AG04450 (cell line): ENCODE measurements at regions not wholly inside any gene's neighbourhood (a gene's known extent, or its start where the extent isn't known, plus 50 kb on each side); places are given as distances from the start of the nearest gene placed in this dataset.

Experiments
- CTCF ChIA-PET: fragments of 300-600, 350-600 bp; formaldehyde crosslinking; extraction: SDS; loops from one replicate; lab custom pipeline; 2022; ENCODE audit warnings: antibody characterized with exemption, inconsistent platforms; lab: Charles Lee
- POLR2A ChIA-PET: fragments of 350-600 bp; formaldehyde crosslinking; extraction: SDS; loops from one replicate; lab custom pipeline; 2021; ENCODE audit warnings: antibody characterized with exemption, inconsistent platforms; lab: Yijun Ruan, JAX
- DNase-seq: peaks from one replicate; pipeline ENCODE4 v3.0.0-alpha.2; 2011; ENCODE audit warnings: low read depth, low spot score
- H3K27ac ChIP-seq: one replicate; pipeline ENCODE4 v1.5.1; 2012; ENCODE audit warnings: low read depth, low read length, control low read depth
- H3K27me3 ChIP-seq: one replicate; pipeline ENCODE4 v1.6.0; 2012; ENCODE audit warnings: low read length; ENCODE audit not compliant: control insufficient read depth, insufficient read depth
- H3K4me3 ChIP-seq: 2 replicates; pipeline ENCODE4 v1.5.1; 2011; ENCODE audit warnings: mild to moderate bottlenecking, low read depth, low read length, control low read depth
- H3K9me3 ChIP-seq: 2 replicates; pipeline ENCODE4 v1.5.1; 2012; ENCODE audit warnings: low read length; ENCODE audit not compliant: control insufficient read depth, insufficient read depth
- TF ChIP-seq, protein P1 (sequence below): IDR thresholded peaks from 2 replicates; pipeline ENCODE4 v1.5.1; 2011; ENCODE audit warnings: low read depth, low read length, control low read depth, inconsistent platforms

DNA sequence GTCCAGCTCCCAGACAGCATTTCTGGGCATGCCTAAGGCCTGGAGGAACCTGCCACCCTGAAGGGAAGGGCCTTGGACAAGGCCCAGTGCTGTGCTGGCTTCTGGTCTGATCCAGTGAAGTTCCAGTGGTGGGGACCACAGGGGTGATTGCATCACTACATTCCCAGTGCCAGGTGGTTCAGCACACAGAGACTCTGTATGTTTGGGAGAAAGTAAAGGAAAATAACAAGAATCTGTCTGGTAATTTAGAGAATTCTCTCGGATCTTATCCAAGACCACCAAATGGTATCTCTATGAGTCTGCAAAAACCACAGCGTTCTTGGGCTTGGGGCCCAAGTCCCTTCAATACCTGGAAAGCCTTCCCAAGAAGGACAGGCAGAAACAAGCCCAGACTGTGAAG is 131.8 kb upstream of the MAD2L1 start:
- H3K9me3 ChIP-seq: no peaks in the 10 kb centered on the region
- POLR2A ChIA-PET: no interaction called here
- TF ChIP-seq, protein P1, sequence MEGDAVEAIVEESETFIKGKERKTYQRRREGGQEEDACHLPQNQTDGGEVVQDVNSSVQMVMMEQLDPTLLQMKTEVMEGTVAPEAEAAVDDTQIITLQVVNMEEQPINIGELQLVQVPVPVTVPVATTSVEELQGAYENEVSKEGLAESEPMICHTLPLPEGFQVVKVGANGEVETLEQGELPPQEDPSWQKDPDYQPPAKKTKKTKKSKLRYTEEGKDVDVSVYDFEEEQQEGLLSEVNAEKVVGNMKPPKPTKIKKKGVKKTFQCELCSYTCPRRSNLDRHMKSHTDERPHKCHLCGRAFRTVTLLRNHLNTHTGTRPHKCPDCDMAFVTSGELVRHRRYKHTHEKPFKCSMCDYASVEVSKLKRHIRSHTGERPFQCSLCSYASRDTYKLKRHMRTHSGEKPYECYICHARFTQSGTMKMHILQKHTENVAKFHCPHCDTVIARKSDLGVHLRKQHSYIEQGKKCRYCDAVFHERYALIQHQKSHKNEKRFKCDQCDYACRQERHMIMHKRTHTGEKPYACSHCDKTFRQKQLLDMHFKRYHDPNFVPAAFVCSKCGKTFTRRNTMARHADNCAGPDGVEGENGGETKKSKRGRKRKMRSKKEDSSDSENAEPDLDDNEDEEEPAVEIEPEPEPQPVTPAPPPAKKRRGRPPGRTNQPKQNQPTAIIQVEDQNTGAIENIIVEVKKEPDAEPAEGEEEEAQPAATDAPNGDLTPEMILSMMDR: no peak
- CTCF ChIA-PET: no interaction called here
- no peak for DNase-seq
- H3K27ac ChIP-seq: no peak overlapping the region
- H3K27me3 ChIP-seq: no peaks in the 10 kb centered on the region
- H3K4me3 ChIP-seq: no peak overlapping the region

GRCh38 chr4:120177603-120178002 is 111.0 kb upstream of the MAD2L1 start:
- Histone ChIP-seq H3K27me3 (no peaks in the 10 kb centered on the region), H3K27ac (no peak overlapping the region), H3K9me3 (no peaks in the 10 kb centered on the region), H3K4me3 (no peak overlapping the region)
- CTCF ChIA-PET: no interaction called here
- TF ChIP-seq, protein P1: no peak
- no peak for DNase-seq
- POLR2A ChIA-PET: no interaction called here

DNA sequence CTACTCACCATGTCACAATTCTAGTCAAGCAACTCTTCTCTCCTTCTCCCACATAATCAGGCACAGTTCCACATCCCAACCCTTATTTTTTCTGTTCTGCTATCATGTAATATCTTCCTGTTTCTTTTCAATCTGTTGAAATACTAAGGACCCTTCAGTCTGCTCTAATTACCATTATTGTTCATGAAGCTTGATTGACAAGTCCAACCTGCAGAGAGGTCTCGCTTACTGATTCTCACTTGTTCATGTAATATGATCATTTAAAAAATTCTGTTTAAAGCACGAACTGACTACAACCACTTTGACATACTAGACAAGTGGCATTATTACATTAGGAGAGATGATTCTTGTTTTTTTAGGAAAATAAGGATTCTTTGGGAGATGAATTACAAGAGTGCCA is 108.6 kb upstream of the MAD2L1 start:
- CTCF ChIA-PET: interaction anchor here (1.6 kb wide), 1 partner anchor 1017 kb away, joined by 4 read pairs; no protein-coding TSS in a partner anchor

DNA sequence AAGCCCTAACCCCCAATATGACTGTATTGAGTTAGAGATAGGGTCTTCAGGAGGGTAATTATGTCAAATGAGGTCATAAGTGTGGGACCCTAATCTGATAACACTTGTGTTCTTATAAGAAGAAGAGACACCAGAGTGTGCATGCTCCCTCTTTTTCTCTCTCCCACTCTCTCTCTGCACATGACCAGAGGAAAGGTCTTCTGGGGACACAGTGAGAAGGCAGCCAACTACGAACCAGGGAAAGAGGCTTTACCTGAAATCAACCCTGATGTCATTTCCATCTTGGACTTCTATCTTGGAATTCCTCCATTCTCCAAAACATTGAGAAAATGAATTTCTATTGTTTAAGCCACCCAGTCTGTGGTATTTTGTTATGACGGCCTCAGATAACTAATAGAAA is 97.2 kb upstream of the MAD2L1 start:
- Histone ChIP-seq H3K4me3 (no peak overlapping the region), H3K9me3 (no peaks in the 10 kb centered on the region), H3K27me3 (no peaks in the 10 kb centered on the region), H3K27ac (no peak overlapping the region)
- DNase-seq: no peak
- TF ChIP-seq, protein P1: no peak
- POLR2A ChIA-PET: no interaction called here
- CTCF ChIA-PET: no interaction called here

More for the DNA sequence above, 108.6 kb upstream of the MAD2L1 start:
- Histone ChIP-seq H3K27ac (no peak overlapping the region), H3K4me3 (no peak overlapping the region), H3K27me3 (no peaks in the 10 kb centered on the region), H3K9me3 (no peaks in the 10 kb centered on the region)
- DNase-seq: no peak
- TF ChIP-seq, protein P1: no peak
- POLR2A ChIA-PET: no interaction called here

- H3K9me3 ChIP-seq: no peaks in the 10 kb centered on the region
- POLR2A ChIA-PET: no interaction called here
- TF ChIP-seq, protein P1: no peak
- no peak overlapping the region for H3K4me3 ChIP-seq
- CTCF ChIA-PET: interaction anchor here (0.5 kb wide), 1 partner anchor 1278 kb away, joined by 3 read pairs; no protein-coding TSS in a partner anchor
- DNase-seq: no peak
- no peak overlapping the region for H3K27ac ChIP-seq
- H3K27me3 ChIP-seq: no peaks in the 10 kb centered on the region
Measured at GRCh38 chr4:120158841-120159463, 92.3 kb upstream of the MAD2L1 start.
